ENCODE measurements at regions not wholly inside any gene's neighbourhood (a gene's known extent, or its start where the extent isn't known, plus 50 kb on each side); places are given as distances from the start of the nearest gene placed in this dataset.

DNA sequence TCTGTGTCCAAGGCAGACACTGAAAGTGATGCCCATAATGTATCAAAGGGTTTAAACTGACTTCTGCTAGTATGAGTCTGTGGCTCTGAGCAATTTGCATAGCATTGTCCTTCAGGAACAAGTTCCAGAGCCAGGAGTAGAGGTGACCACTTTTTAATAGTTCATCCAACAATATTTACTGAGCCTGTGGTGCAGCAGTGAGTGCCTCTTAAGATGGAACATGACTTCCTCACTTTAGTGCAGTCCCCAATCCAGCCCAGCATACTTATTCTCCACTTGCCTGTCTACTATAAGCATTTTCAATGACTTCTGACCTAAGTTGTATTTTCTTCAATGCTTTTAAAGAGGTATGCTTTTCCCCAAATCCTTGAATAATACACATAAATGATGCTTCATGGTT, 611.3 kb downstream of the MED13L start:
- no peaks in the 10 kb centered on the region for H3K36me3 Mint-ChIP-seq (ENCODE audit: insufficient read depth)
- H3K4me1 Mint-ChIP-seq (ENCODE audit: low read depth), result no peaks in the 10 kb centered on the region
- H3K9me3 Mint-ChIP-seq, result no peaks in the 10 kb centered on the region
- no peak for DNase-seq
- H3K4me3 Mint-ChIP-seq, result no peak overlapping the region
- no peak for ATAC-seq
- H3K27me3 Mint-ChIP-seq (ENCODE audit: low read depth), result peaks cover 4% of the 10 kb centered on the region

DNA sequence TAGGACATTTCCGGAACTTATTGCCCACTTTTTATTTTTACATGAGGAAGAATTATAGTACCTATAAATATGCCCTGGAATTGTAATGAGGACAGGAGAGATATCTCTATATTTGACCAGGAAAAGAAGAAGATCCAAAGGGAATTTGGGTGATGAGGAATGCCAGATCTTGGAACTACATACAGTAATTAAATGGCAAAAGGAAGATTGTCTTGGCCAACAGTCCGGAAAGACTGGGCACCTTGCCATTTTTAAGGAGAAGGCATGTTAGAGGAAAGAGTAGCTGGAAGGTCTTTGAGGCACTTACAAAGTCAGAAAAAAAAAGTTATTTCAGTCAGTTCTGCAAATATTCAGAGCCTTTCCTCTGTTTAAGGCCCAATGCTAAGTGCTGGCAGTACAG, 616.4 kb downstream of the MED13L start:
- H3K36me3 Mint-ChIP-seq (ENCODE audit: insufficient read depth), result no peaks in the 10 kb centered on the region
- no peak for ATAC-seq

DNA sequence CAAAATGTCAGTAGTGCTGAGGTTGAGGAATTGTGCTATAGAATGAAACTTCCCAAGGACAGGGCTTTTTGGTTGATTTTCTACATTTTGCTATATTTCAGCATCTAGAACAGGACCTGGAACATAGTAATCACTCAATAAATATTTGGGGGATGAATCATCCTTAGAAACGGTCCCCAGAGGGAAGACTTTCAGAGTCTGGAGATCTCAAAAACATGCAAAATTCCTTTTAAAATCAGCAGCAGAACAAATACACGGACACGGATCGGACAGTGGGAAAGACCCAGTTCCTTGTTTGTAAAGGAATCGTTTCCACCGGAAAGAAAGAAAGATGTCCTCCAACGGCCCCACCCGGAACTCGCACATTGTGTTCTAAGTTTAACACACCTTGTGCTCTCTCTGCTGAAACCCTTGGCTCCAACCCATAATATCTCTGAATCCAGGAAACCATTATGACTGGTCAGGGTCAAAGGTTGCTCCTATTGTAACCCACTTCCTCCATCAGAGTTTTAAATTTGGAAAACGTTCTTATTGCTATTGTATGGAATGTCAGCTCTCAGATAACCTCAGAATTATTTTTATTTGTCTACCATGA, 617.2 kb downstream of the MED13L start:
- DNase-seq, result no peak
- Mint-ChIP-seq H3K36me3 (ENCODE audit: insufficient read depth) (no peaks in the 10 kb centered on the region), H3K27me3 (ENCODE audit: low read depth) (peaks cover 8% of the 10 kb centered on the region), H3K9me3 (no peaks in the 10 kb centered on the region), H3K4me1 (ENCODE audit: low read depth) (no peaks in the 10 kb centered on the region), H3K4me3 (no peak overlapping the region)
- no peak for ATAC-seq

More for the DNA sequence above, 616.4 kb downstream of the MED13L start:
- Mint-ChIP-seq H3K27me3 (ENCODE audit: low read depth) (peaks cover 8% of the 10 kb centered on the region), H3K4me3 (no peak overlapping the region), H3K4me1 (ENCODE audit: low read depth) (no peaks in the 10 kb centered on the region), H3K9me3 (no peaks in the 10 kb centered on the region)
- DNase-seq, result no peak

DNA sequence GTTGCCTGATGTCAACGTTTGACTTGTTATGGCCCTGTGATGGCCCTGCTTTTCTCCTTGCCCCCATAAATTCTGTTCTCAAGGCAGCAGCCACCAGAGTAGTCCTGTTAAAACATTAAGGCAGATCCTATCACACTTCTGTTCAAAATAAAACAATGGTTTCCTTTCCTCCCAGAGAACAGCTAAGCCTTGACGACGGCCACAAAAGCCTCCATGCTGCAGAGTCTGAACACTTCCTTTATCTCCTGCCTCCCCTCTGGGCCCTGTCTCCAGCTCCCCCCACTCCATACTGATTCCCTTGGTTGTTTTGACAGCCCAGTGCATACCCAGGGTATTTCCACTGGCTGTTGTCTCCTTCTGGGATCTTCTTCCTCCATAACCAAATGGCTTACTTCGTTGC, 618.1 kb downstream of the MED13L start:
- Mint-ChIP-seq H3K4me1 (ENCODE audit: low read depth) (no peaks in the 10 kb centered on the region), H3K27me3 (ENCODE audit: low read depth) (peaks cover 8% of the 10 kb centered on the region), H3K36me3 (ENCODE audit: insufficient read depth) (no peaks in the 10 kb centered on the region), H3K9me3 (no peaks in the 10 kb centered on the region), H3K4me3 (no peak overlapping the region)
- no peak for DNase-seq
- no peak for ATAC-seq

DNA sequence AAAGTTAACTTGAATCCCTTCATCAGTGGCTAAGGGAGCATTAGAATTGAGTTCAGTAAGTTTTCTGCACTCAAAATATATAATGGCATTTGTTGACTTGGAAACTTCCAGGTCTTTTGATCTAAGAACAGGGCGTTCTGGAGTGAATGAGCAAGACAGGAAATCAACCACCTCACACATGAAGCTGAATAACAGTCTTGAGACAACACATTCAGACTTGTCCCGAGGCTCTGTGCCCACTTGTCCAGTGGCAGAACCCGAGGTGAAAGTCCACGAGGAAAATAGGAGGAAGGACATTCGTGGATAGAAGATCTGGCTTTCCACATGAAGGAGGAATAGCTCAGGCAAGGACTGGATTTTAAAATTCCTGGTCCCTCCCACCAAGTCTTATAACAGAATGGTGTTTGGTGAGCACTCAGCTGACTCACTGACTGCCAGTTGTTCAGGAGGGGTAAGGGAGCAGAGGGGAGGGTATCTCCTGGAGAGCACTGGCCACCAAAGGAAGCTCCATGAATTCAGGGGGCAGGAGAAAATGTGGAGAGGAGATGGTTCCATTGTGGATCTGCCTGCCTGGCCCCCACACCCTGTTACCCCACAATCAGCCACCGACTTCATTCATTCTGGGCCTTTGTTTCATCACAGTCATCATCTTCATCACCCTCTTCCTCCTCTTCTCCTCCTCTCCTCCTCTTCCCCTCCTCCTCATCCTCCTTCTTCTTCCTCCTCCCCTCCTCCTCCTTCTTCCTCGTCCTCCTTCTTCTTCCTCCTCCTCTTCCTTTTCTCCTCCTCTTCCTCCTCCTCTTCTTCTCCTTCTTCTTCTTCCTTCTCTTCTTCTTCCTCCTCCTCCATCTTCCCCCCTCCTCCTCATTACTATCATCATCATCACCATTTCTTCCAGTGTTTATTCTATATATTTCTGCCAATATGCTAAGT, 620.1 kb downstream of the MED13L start:
- Mint-ChIP-seq H3K27me3 (ENCODE audit: low read depth) (peaks cover 7% of the 10 kb centered on the region), H3K9me3 (no peaks in the 10 kb centered on the region), H3K36me3 (ENCODE audit: insufficient read depth) (no peaks in the 10 kb centered on the region), H3K4me3 (no peak overlapping the region), H3K4me1 (ENCODE audit: low read depth) (no peaks in the 10 kb centered on the region)
- no peak for ATAC-seq
- DNase-seq, result no peak

DNA sequence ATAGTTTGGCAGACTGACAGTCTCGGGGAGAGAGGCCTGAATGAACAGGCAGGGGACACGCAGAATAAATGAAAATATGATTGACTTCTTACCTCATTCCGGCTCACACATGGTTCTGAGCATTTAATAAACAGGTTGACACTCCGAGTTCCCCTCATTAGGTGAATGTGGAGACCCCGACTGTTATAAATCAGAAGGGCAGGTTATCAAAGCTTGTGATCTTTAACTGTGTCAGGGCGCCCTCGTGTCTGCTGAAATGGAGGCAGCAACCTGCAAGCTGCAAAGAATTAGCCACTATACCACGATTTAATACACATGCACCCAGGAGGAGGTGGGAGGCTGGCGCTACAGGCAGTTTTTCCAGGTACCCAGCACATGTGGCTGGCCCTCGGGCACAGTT, 627.5 kb downstream of the MED13L start:
- Mint-ChIP-seq H3K4me1 (ENCODE audit: low read depth) (no peaks in the 10 kb centered on the region), H3K9me3 (peaks cover 11% of the 10 kb centered on the region), H3K4me3 (no peak overlapping the region), H3K36me3 (ENCODE audit: insufficient read depth) (no peaks in the 10 kb centered on the region), H3K27me3 (ENCODE audit: low read depth) (no peaks in the 10 kb centered on the region)
- DNase-seq, result no peak
- no peak for ATAC-seq

DNA sequence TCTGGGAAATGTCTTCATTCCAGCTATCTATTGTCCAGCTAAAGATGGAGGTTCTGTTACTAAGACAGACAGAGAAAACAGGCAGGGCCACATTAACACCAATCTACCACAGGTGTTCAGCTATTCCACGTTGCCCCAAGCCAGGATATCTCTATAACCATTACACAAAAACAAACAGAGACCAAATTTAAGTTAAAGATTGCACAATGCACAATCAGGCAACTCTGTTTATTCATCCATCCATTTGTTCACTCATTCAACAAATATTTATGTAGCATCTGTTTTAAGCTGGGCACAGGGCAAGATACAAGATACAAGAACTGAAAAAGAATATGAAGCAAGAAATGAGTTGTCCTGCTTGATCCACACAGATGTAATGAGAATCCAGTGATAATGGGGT, 629.0 kb downstream of the MED13L start:
- DNase-seq, result no peak
- no peaks in the 10 kb centered on the region for H3K4me1 Mint-ChIP-seq (ENCODE audit: low read depth)
- H3K27me3 Mint-ChIP-seq (ENCODE audit: low read depth), result no peaks in the 10 kb centered on the region
- no peak for ATAC-seq
- no peaks in the 10 kb centered on the region for H3K36me3 Mint-ChIP-seq (ENCODE audit: insufficient read depth)
- H3K4me3 Mint-ChIP-seq, result no peak overlapping the region
- peaks cover 11% of the 10 kb centered on the region for H3K9me3 Mint-ChIP-seq

DNA sequence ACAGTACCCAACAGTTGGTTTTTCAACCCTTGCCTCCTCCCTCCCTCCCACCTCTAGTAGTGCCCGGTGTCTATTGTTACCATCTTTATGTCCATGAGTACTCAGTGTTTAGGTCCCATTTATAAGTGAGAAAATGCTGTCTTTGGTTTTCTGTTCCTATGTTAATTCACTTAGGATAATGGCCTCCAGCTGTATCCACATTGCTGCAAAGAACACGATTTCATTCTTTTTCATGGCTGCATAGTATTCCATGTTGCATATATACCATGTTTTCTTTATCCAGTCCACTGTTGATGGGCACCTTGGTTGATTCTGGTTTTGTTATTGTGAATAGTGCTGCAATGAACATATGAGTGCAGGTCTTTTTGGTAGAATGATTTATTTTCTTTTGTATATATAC, 631.3 kb downstream of the MED13L start:
- Mint-ChIP-seq H3K4me1 (ENCODE audit: low read depth) (no peaks in the 10 kb centered on the region), H3K4me3 (no peak overlapping the region), H3K27me3 (ENCODE audit: low read depth) (no peaks in the 10 kb centered on the region), H3K9me3 (peaks cover 14% of the 10 kb centered on the region), H3K36me3 (ENCODE audit: insufficient read depth) (no peaks in the 10 kb centered on the region)
- ATAC-seq (no peak), DNase-seq (no peak)

DNA sequence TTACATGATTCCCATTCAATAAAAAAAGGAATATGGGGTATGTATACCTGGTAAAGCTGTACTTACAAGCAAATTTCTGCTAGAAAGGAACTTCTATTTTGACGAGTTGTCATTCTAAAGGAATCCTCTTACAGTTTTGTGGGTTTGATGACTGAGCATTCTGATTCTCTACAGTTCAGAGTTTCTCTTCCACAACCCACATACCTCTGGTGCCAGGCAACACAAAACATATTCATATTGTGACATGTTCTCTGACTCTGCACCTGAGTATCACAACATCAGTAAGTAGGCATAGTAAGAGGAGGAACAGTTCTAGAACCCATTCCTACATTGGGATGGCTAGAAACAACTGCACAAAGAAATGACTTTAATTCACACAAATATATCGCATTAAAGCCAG, 636.6 kb downstream of the MED13L start:
- Mint-ChIP-seq H3K36me3 (ENCODE audit: insufficient read depth) (no peaks in the 10 kb centered on the region), H3K9me3 (peaks cover 3% of the 10 kb centered on the region), H3K4me3 (no peak overlapping the region), H3K27me3 (ENCODE audit: low read depth) (peaks cover 2% of the 10 kb centered on the region), H3K4me1 (ENCODE audit: low read depth) (no peaks in the 10 kb centered on the region)
- ATAC-seq (no peak), DNase-seq (no peak)

DNA sequence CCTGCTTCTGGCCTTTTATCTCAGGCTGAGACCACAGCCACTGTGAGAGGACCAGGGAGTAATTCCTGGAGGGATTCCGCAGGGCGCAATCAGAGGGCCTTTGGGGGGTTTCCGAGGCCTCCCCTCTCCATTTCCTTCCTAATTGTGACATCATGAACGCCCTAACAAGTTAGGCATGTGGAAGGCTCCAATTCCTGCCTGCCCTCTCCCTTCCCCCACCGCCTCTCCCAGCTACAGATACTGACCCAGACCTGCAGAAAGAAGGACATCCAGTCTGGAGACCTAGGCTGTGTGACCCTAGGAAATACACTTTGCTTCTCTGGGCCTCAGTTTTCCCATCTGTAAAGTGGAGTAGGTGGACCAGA, 637.9 kb downstream of the MED13L start:
- Mint-ChIP-seq H3K4me1 (ENCODE audit: low read depth) (no peaks in the 10 kb centered on the region), H3K36me3 (ENCODE audit: insufficient read depth) (no peaks in the 10 kb centered on the region), H3K9me3 (peaks cover 3% of the 10 kb centered on the region), H3K4me3 (no peak overlapping the region), H3K27me3 (ENCODE audit: low read depth) (peaks cover 2% of the 10 kb centered on the region)
- ATAC-seq, result no peak
- no peak for DNase-seq

DNA sequence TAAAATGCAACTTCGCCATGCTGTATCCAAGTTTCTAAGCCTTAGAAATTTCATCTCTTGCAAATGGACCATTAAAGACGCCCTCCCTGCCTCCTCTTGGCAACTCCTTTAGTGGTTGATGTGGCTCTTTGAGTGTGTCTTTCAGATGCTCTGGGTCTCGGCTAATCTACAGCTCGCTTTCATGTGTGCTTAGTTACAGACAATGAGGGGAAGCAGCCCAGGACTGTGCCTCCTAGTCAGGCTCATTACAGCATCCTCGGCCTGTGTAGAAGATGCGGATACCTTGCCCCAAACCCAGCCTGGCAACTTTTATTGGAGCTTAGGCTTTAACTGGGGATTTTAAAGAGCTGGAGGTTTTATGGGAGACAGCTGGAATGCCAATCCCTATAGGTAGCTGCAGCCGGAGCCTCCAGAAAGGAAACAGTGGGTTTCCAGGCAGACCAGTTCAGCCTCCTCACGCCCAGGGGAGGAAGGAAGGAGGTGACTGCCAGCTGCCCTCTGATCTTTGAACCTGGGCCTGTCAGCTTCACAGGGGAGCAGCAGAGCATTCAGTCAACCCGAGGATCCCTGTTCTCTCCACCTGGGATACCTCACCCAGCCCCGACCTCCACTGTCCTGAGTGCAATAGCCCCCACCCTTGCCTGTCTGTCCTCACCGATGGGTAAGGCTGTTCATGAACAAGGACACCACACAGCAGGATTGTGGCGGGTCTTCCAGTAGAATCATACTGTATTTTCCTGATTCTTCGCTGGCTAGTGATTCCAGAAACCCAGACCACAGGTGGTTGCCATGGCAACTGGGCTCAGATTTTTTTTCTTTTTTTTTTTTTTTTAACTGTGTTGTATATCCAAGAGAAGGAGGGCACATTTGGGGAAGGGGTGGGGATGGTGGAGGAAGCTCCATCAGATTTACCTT, 638.5 kb downstream of the MED13L start:
- H3K4me1 Mint-ChIP-seq (ENCODE audit: low read depth), result no peaks in the 10 kb centered on the region
- H3K9me3 Mint-ChIP-seq, result peaks cover 3% of the 10 kb centered on the region
- DNase-seq, result no peak
- no peak overlapping the region for H3K4me3 Mint-ChIP-seq
- ATAC-seq, result no peak
- H3K36me3 Mint-ChIP-seq (ENCODE audit: insufficient read depth), result no peaks in the 10 kb centered on the region
- peaks cover 2% of the 10 kb centered on the region for H3K27me3 Mint-ChIP-seq (ENCODE audit: low read depth)

DNA sequence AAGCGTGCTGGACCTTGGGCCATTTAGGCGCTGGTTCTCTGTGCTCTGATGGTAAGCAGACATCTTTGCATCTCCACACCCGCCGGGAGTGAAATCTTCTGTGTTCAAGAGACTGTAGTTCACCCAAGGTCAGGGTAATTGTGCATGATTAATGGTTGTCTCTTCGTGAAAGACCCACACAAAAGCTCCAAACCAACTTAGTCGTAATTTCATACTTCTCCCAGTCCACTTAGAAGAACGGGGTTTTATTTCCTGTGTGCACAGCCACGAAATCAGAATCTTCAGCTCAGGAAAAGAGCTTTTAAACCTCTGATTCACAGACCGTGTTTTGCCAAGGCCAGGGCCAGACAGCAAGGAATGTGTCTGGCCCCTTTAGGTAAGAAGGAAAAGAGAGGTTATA, 640.9 kb downstream of the MED13L start:
- H3K4me1 Mint-ChIP-seq (ENCODE audit: low read depth), result no peaks in the 10 kb centered on the region
- no peaks in the 10 kb centered on the region for H3K36me3 Mint-ChIP-seq (ENCODE audit: insufficient read depth)
- no peak overlapping the region for H3K4me3 Mint-ChIP-seq
- H3K9me3 Mint-ChIP-seq, result no peaks in the 10 kb centered on the region
- no peak for DNase-seq
- no peak for ATAC-seq
- peaks cover 2% of the 10 kb centered on the region for H3K27me3 Mint-ChIP-seq (ENCODE audit: low read depth)

DNA sequence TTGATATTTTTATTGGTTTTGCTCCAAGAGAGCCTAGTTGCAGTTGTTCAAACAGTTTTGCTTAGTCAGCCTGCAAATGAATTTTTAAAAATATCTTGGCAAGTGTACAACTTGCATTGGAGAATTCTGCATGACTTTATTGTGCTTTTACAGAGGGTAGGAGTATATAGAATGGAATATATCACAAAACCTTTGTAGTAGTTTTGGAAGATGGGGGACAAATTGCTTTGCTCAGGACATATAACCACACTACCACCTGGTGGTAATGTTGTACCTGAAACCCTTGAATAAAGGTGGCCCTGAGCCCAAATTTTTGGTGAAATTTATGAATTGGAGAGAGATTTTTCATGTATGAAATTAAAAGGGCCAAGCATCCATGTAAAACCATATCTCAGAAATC, 645.2 kb downstream of the MED13L start:
- no peaks in the 10 kb centered on the region for H3K4me1 Mint-ChIP-seq (ENCODE audit: low read depth)

DNA sequence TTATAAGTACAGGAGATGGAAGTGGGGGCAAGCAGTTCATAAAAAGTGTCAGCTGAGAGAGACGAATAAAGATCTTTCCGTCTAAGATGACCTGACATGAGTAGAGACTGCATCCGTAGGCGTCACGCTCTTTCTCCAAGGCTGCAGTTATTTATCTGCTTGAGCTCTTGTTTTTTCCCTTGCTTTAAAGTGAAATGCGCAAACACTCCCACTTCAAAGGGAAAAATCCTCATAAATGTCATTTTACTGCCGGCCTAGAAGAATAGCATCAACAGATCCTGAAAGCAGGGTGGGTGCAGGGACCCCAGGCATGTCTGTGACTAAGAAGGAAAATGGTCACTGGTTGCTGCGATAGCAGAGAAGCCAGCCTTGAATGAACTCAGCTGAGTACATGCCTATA, 647.4 kb downstream of the MED13L start:
- Mint-ChIP-seq H3K4me3 (no peak overlapping the region), H3K9me3 (no peaks in the 10 kb centered on the region), H3K27me3 (ENCODE audit: low read depth) (peaks cover under 1% of the 10 kb centered on the region), H3K36me3 (ENCODE audit: insufficient read depth) (no peaks in the 10 kb centered on the region), H3K4me1 (ENCODE audit: low read depth) (no peaks in the 10 kb centered on the region)
- no peak for ATAC-seq
- no peak for DNase-seq

More for the DNA sequence above, 645.2 kb downstream of the MED13L start:
- Mint-ChIP-seq H3K27me3 (ENCODE audit: low read depth) (no peaks in the 10 kb centered on the region), H3K4me3 (no peak overlapping the region), H3K36me3 (ENCODE audit: insufficient read depth) (no peaks in the 10 kb centered on the region), H3K9me3 (no peaks in the 10 kb centered on the region)
- DNase-seq, result no peak
- no peak for ATAC-seq
